DMS114 treated with DMSO at 0.1 percent for 48 hours (cell line): ENCODE measurements at regions not wholly inside any gene's neighbourhood (a gene's known extent, or its start where the extent isn't known, plus 50 kb on each side); places are given as distances from the start of the nearest gene placed in this dataset.
"Not testable (repeated sequence)": the region's sequence is repeated elsewhere in the genome, so short reads cannot be mapped to it uniquely, and the experiment has no call there.

Experiments
- DNase-seq: peaks from one replicate; lab custom pipeline; 2025; ENCODE audit not compliant: unreplicated experiment; lab: John Stamatoyannopoulos, UW

DNA sequence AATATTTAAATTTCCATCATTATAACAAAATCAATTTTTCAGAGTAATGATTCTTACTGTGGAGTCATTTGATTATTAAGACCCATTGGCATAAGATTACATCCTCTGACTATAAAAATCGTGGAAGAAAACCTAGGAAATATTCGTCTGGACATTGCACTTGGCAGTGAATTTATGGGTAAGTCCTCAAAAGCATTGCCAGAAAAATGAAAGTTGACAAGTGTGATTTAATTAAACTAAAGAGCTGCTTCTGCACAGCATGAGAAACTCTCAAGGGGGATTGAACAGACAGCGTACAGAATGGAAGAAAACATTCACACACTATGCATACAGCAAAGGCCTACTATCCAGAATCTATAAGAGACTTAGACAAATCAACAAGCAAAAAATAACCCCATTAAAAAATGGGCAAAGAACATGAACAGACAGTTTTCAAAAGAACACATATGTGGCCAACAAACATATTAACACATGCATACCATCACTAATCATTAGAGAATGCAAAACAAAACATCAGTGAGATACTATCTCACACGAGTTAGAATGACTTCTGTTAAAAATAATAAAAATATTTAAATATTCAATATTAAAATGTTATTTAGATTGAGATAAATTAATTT lies 111.4 kb downstream of the CCDC74A start:
- not testable (repeated sequence) for DNase-seq

DNA sequence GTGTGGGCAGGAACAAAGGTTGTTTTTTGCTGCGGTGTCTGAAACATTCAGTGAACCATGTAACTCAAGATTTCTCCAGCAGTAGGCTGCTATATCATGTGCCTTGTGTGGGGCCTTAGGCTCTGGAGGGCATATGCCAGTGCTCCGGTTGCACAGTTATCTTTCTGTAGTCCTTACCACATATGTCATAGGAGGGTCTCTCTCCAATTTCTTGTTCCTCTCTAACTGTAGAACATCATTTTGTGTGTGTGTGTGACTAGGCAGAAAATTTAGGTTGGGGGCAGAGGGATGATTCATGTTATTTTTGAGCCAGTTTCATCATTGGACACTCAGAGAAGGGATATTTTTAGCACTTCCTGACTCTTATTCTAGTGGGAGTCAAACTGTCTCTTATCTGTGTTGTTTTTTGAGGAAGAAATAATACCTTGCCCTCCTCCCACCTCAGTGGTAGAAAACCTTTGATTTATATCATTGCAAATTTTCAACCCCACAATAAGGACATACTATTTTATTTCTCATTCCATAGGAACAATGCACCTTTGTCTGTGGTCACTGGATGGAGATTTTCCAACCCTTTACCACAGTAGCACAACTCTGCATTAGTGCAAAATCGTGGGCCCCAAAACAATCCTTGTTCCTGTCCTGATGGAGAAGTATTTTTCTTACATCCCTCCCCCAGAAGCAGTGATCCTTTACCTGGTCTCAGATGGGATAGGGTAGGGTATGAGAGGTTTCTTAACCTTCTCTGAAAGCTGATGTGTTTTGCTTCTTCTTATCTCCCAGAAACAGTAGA lies 113.9 kb downstream of the CCDC74A start:
- DNase-seq, result no peak

DNA sequence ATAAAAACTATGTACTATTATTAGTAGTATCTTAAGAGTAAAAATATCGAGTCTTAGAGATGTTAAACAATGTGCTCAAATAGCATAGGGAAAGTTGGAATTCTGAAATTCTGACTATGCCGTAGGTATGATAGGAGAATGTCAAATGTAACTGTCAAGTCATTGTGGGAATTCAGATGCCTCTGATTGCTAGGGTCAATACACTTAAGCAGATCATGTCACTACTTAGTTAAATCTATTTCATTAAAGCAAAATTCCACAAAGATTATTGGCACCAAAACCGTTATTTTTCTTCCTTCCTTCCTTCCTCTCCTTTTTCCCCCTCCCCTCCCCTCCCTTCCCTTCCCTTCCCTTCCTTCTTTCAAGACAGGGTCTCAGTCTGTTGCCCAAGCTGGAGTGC lies 115.5 kb downstream of the CCDC74A start:
- DNase-seq, result not testable (repeated sequence)

DNA sequence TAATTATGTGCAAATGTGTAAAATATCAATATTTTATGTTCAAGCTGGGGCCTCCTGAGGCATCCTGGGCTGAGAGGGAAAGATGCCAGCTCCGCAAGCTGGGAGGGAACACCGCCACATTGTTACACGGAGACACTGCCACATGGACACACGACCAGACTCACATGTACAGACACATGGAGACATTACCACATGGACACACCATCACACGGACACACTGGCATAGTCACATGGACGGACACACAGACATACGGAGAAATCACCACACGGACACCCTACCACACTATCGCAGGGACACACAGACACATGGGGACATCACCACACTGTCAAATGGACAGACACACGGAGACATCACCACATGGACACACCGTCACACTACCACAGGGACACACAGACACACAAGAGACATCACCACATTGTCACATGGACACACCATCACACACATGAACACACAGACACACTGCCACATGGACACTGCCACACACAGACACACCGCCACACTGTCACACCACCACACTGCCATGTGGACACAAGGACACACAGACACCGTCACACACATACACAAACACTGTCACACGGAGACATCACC lies 117.6 kb downstream of the CCDC74A start:
- no peak for DNase-seq

- not testable (repeated sequence) for DNase-seq
These were observed 118.5 kb downstream of the CCDC74A start for GRCh38 chr2:131646220-131646619.

GRCh38 chr2:131646669-131647297 lies 119.1 kb downstream of the CCDC74A start:
- no peak for DNase-seq

DNA sequence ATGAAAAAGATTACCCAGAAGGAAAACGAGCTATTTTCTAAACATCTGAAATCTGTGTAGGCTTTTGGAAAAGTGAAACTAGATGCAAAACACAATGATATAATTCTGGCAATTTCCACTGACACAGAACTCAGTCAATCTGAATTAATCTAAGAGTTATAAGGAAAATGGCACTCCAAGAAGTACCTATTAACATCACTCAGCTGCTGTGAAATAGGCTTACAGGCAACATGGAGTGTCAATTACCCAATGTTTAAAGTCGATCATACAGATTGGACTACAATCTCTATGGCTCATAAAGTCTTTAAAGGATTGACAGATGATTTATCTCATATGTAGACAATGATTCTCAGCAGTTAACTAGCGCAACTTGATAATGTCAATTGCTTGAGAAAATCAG lies 120.9 kb downstream of the CCDC74A start:
- DNase-seq, result not testable (repeated sequence)

DNA sequence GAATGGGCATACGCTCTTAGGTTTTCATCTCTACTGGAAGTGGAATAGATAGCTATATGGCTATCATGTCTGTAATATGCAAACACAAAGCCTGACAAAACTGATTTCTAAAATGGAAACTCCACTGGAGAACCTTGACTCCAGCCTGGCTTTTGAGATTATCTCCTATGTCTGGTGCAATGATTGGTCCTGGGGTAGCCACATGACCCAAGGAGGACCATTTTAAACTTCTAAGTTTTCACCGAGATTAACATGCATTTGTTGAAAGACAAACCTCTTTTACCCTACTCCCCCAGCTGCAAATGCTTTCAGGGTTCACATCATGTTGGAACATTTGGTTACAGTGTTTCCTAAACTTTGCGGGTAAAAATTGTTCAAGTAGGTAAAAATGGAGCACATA lies 124.6 kb downstream of the CCDC74A start:
- DNase-seq, result not testable (repeated sequence)

DNA sequence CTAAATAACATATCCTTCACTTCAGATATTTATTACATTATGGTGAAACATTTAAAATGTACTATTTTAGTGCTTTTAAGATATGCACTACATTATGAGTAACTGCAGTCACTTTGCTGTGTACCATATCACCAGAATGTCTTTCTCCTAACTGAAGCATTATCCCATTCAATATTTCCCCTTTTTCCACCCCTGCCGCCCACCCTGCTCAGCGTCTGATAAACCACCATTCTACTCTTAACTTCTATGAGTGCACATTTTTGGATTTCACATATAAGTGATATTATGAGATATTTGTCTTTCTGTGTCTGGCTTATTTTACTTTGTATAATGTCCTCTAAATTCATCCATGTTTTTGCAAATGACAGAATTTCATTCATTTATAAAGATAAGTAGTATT lies 126.4 kb downstream of the CCDC74A start:
- DNase-seq, result not testable (repeated sequence)

GRCh38 chr2:131656816-131657633 lies 129.3 kb downstream of the CCDC74A start:
- DNase-seq, result no peak

- no peak for DNase-seq
These were observed 130.4 kb downstream of the CCDC74A start for GRCh38 chr2:131657895-131658768.

- DNase-seq, result no peak
These were observed 131.1 kb downstream of the CCDC74A start for GRCh38 chr2:131658769-131659131.

GRCh38 chr2:131659168-131659572 lies 131.5 kb downstream of the CCDC74A start:
- DNase-seq, result no peak

DNA sequence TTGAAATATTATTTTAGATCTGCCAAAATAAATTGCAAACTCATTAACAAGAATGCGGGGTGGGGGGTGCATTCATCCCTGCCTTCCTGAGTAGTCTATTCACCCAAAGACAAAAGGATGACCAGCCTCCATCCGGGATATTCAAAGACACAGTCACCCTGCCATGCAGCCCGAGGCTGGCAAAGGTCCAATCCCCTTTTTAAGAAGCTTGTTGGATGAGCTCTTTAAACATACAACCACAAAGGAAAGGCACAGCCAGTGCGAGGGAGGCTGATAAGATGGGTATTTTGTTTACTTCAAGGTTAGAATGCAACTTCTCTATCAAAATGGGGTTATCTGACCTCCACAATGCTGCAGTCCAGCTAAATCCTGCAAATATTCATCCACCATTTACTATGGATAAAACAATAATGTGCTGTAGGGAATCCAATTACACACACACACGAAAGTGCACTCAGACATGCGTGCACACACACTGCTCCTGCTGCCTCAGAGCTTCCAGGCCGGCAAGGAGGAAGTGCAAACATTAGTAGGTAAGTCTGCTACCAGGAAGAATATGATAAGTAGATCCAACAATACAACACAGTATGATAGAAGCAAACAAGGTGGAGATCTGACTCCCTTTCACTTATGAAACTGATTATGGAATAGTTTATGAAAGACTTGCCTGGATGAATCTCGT lies 133.6 kb downstream of the CCDC74A start:
- DNase-seq, result not testable (repeated sequence)

- not testable (repeated sequence) for DNase-seq
These were observed 134.3 kb downstream of the CCDC74A start for GRCh38 chr2:131661884-131662535.

DNA sequence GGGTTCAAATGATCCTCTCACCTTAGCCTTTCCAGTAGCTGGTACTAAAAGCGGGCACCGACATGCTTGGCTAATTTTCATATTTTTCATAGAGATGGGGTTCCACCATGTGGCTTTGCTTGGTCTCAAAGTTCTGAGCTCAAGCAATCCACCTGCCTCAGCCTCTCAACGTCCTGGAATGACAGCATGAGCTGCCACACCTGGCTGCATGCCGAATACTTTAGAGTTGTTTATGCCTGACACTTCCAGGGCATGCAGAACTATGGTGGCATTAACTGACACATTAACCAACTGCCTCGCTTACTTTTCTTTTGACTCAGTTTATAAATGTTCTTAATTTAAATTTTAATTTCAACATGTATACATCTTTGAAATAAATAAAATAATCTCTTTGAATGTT lies 135.8 kb downstream of the CCDC74A start:
- DNase-seq, result not testable (repeated sequence)

DNA sequence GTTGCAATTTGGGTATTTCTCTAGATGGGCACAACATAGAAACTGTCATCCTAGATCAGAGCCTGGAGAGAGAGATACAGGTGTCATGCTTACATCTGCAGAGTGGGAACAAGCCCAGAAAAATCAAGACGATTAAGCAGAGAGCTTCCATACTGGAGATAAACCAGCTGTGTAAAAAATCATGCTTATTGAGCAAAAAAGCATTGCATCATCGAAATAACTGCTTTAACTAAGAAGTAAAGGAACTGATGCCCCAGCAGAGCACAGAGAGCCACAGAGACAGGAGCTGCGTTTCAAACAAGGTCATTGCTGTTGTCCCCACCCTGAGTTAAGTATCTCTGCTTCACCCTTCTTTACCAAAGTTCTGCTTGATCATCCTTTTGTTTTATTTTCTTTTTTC lies 138.0 kb downstream of the CCDC74A start:
- DNase-seq, result not testable (repeated sequence)

DNA sequence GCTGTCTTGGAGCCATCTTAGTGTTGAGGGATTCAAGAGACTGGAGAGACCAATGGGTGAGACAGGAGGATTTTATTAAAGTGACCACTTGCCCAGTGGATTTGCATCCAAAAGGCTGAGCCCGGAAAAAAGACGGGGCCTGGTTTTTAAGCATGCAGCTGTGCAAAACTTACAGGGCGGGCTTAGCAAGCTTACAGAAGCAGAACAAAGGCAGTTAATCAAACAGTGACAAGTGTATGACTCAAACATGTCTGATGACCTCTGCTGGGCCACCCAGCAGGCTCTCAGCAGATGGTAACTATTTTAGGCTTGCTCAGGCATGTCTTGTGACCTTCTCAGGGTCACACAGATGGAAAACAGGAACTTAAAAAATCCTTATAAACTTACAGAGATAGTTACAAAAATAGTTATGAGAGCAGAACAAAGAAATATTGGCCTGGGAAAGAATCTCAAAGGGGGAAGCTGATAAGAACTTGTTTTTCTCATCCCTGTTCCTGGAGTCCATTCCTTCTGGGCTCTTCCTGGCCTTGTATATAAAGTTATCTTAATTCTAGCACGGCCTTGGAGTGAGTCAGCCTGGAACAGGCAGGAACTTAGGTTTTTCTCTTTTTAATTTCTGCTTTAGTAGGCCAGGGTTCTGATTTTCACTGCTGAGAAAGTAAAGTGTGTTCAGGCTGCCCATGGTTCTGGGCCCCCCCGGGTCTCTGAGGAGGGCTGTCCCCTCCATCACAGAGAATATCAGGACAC lies 141.3 kb downstream of the CCDC74A start:
- not testable (repeated sequence) for DNase-seq
